ENCODE measurements at regions not wholly inside any gene's neighbourhood (a gene's known extent, or its start where the extent isn't known, plus 50 kb on each side); places are given as distances from the start of the nearest gene placed in this dataset.

DNA sequence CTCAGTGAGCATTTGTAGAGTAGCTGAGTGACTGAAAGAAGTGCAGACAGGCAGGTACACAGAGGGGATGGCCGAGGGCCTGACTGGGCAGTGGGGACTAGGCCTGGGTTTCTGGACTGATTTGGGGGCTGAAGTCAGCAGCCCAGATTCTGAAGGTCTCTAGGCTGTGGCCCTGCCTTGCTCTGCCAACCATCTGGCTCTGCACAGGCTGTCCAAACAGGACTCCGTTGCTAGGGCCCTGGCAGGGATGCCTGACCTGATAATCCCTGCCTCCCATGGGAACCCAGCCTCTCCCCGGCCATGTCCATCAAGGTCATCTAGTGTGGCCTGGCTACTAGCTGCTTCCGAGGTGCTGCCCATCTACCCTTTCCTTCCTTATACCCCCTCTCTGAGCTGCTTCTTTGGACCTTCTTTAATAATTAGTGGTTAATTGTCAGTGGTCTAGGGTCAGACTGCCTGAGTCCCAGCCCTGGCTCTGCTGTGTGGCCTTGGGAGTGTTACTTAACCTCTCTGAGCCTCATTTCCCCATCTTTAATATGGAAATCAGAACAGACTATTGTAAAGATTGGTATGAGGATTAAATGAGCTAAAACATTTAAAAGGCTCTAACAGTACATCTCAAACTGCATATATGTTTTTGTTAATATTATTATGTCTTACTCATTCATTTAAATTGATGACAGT is 137.9 kb downstream of the VEGFA start:
- TF ChIP-seq, protein P1, sequence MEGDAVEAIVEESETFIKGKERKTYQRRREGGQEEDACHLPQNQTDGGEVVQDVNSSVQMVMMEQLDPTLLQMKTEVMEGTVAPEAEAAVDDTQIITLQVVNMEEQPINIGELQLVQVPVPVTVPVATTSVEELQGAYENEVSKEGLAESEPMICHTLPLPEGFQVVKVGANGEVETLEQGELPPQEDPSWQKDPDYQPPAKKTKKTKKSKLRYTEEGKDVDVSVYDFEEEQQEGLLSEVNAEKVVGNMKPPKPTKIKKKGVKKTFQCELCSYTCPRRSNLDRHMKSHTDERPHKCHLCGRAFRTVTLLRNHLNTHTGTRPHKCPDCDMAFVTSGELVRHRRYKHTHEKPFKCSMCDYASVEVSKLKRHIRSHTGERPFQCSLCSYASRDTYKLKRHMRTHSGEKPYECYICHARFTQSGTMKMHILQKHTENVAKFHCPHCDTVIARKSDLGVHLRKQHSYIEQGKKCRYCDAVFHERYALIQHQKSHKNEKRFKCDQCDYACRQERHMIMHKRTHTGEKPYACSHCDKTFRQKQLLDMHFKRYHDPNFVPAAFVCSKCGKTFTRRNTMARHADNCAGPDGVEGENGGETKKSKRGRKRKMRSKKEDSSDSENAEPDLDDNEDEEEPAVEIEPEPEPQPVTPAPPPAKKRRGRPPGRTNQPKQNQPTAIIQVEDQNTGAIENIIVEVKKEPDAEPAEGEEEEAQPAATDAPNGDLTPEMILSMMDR (conservative IDR thresholded peaks at IDR 0.05; ENCODE audit: low read depth, low read length), result no peak
- no peak overlapping the region for H3K4me3 ChIP-seq (ENCODE audit: low read depth, low read length)
- DNase-seq (ENCODE audit: low read depth), result no peak

DNA sequence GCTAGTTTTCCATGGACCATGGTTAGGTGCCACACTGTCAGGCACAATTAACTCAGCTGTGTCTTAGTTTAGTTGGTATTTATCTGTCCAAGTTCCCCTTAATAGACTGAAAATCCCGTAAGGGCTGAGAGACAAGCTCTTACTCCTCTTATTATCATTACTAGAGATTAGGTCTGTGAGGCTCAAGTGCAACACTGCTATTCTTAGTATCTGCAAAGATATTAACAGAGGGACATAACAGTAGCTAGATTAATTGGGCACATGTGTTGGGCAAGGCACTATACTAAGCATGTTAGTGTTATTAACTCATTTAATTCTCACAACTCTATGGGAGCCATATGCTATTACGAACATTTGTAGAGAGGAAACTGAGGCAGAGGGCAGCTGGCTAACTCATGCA is 137.3 kb downstream of the VEGFA start:
- TF ChIP-seq, protein P1 (conservative IDR thresholded peaks at IDR 0.05; ENCODE audit: low read depth, low read length), result no peak
- DNase-seq (ENCODE audit: low read depth), result no peak
- H3K4me3 ChIP-seq (ENCODE audit: low read depth, low read length), result no peak overlapping the region

DNA sequence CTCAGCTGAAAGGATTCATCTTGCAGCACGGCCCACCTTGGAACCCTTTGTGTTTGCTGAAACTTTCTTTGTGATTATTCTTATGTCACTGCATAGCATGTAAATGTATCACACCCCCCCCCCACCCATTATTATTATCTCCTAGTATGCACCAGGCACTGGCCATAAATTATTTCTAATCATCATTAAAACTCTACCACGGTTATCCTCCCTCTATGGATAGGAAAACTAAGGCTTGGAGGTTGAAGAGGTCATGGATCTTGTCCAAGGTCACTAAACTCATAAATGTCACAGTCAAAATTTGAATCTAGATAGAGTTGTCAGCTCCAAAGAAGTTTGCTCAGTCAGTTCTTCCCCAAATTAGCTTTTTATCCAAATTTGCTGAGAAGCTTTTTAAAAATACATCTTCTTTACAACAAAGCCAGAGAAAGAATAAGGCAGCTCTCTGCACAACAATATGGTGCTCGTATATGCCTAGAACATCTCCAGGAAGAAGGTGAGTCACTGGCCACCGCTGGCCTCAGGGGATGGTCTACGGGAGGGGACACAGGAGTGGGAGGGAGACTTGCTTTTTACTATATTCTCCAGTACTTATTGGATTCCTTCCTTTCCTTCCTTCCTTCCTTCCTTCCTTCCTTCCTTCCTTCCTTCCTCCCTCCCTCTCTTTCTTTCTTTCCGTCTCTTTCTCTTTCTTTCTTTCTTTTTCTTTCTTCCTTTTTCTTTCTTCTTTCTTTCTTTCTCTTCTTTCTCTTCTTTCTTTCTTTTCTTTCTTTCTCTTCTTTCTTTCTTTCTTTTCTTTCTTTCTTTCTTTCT is 134.5 kb downstream of the VEGFA start:
- TF ChIP-seq, protein P1 (conservative IDR thresholded peaks at IDR 0.05; ENCODE audit: low read depth, low read length), result no peak
- no peak for DNase-seq (ENCODE audit: low read depth)
- H3K4me3 ChIP-seq (ENCODE audit: low read depth, low read length), result no peak overlapping the region

DNA sequence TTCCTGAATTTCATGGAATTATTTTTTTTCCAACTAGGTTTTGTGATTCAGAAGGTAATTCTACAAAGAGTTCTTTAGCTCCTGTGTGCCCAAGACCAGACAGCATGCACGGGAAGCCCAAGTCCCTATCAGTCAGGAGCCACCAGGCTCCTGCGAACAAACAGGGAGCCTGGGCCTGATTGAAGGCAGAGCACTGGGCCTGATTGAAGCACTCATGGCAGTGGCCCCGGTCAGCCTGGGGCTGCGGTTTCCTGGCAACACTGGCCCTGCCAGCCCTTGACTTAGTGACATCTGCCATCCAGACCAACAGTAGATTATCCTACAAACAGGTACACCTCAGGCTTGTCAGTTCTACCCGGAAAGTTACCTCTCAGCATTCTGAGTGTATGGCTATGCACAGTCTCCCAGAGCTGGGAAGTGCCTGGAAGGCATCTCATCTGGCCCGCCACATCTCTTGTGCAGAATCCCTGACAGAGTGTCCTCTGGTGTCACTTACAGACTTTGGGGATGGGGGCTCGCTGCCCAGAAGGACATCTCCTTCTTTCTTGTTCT is 133.8 kb downstream of the VEGFA start:
- H3K4me3 ChIP-seq (ENCODE audit: low read depth, low read length), result no peak overlapping the region
- TF ChIP-seq, protein P1 (conservative IDR thresholded peaks at IDR 0.05; ENCODE audit: low read depth, low read length), result no peak
- no peak for DNase-seq (ENCODE audit: low read depth)

DNA sequence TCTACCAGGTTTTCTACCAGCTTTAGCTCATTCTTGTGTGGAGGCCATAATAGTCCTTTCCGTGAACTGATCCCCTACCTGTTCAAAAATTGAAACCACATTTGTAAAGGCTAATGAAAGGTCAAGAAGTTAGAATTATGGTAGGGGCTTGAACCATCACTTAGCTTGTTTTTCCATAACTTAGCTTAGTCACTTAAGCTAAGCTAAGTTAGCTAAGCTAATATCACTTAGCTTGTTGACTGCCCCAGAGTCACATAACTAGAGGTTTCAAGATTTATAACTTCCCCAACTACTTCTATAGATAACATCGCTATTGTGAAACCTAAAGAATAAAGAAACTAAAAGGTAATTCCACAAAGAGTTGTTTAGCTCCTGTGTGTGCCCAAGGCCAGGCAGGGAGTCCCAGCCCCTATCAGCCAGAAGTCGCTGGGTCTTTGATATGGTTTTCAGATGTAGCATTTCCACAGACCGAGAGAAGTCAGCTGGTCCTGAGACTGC is 131.8 kb downstream of the VEGFA start:
- TF ChIP-seq, protein P1 (conservative IDR thresholded peaks at IDR 0.05; ENCODE audit: low read depth, low read length), result no peak
- DNase-seq (ENCODE audit: low read depth), result no peak
- H3K4me3 ChIP-seq (ENCODE audit: low read depth, low read length), result no peak overlapping the region

DNA sequence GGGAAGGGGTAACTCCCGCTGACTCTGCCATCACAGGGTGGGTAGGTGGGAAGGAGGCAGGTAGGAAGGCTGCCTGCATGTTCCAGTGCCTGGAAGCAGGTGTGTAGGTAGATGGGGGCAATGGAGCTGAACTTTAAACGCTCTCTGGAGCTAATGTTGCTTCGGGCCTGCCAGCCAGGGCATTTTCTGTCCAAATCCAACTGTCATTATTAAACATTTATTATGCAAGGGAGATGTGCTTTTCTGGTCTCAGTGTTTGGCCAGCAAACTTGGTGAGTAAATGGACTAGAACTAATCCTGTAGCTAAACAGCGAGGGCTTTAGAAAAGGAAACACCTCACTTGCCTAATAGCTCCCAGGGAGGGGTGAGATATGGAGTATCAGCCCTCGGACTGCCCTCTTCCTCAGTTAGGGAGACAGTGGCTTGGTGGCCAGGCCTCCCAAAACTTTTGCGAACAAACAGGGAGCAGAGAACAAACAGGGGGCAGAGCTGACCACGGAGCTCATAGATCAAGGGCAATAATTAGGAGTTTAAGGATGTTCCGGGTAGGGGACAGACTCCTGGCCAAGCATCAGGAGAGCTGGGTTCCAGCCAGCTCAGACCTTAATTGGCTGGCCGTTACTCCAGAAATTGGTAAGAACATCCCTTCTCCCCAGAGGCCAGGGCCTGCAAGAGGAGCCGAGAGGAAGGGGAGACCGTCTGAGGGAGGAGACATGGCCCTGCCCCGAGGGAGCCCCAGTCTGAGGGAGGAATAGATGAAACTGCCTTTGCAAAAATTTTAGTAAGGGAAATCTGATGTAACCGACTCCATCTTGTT is 131.1 kb downstream of the VEGFA start:
- no peak overlapping the region for H3K4me3 ChIP-seq (ENCODE audit: low read depth, low read length)
- TF ChIP-seq, protein P1 (conservative IDR thresholded peaks at IDR 0.05; ENCODE audit: low read depth, low read length), result no peak
- no peak for DNase-seq (ENCODE audit: low read depth)
